Left cardiac atrium (tissue), 4 donors: ENCODE measurements at regions not wholly inside any gene's neighbourhood (a gene's known extent, or its start where the extent isn't known, plus 50 kb on each side); places are given as distances from the start of the nearest gene placed in this dataset.
"Not testable (repeated sequence)": the region's sequence is repeated elsewhere in the genome, so short reads cannot be mapped to it uniquely, and the experiment has no call there.

Experiments
- ATAC-seq, 2 donors: fragments of 200-7000 bp; cut with Tn5 transposase; one replicate each; pipeline ENCODE4 v1.9.1; 2020; ENCODE audit warnings: mild to moderate bottlenecking in 2 of 2, moderate library complexity in 2 of 2
- DNase-seq: peaks from one replicate; pipeline ENCODE4 v3.0.0-alpha.2; 2020
- intact Hi-C, 2 donors: fragments of 100-400 bp; cut with DNase I; formaldehyde crosslinking; loops; one replicate each; pipeline versions ENCODE4 v1.14.1 to v1.15.1; 2022 to 2023
- donor health status: DM: no; HTN: yes; CAD: no.
- donor health status: DM: no; HTN: yes; CAD: no; lungs with severe emphysema.
- donor health status: DM: yes; HTN: yes; CAD: no.
- donor health status: Dilated cardiomyopathy.

- intact Hi-C loops: no loop called here
- DNase-seq (no peak), ATAC-seq (no peak)
Measured at GRCh38 chr16:51839727-51840462, 688.8 kb upstream of the SALL1 start.

- intact Hi-C loops: no loop called here
- DNase-seq: no peak
- ATAC-seq: no peak
Measured at GRCh38 chr16:51834794-51835193, 683.7 kb upstream of the SALL1 start.

GRCh38 chr16:51834133-51834532, 683.1 kb upstream of the SALL1 start:
- DNase-seq: no peak
- peak in 1 of 2 donors; percentile 85 for ATAC-seq
- intact Hi-C loops: no loop called here

DNA sequence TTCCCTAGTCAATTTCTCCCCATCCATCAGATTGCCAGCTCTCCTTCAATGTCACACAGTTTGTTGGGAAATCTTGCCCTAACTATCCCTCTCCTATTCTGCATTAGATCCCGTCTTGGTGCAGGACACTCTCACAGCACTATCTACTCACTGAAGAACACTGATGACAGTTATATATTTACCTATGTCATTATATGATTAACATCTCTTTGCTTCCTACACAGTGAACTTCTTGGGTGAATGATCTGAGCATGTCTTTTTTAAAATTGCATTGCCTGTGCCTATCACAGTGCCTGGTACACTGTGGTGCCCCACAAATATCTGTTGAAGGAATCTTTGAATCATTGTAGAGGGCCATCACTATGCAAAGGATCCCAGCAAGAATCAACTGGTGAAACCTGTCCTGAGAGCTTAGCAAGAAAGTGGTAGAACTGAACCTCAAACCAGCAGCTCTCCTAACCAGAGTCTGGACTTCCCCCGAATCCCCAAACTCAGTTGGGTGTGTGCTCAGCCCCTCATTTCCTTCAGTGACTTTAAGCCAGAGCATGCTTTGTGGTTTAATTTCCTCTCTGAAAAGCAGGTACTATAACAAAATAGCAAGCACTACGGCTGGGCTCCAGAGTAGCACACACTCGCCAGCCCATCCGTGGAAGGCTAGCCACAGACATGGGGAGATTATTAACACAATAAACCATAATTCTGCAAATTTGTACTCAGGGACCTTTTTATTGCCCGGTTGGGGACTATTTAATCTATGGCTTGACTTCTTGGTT, 680.7 kb upstream of the SALL1 start:
- ATAC-seq (no peak), DNase-seq (no peak)
- intact Hi-C loops: no loop called here

GRCh38 chr16:51831034-51831433, 680.0 kb upstream of the SALL1 start:
- intact Hi-C loops, ATAC-seq, DNase-seq: not testable (repeated sequence)

- intact Hi-C loops: no loop called here
- DNase-seq (no peak), ATAC-seq (no peak)
Measured at GRCh38 chr16:51825779-51826178, 674.7 kb upstream of the SALL1 start.

- no peak for ATAC-seq
- DNase-seq: no peak
- intact Hi-C loops: no loop called here
Measured at GRCh38 chr16:51822471-51822870, 671.4 kb upstream of the SALL1 start.

GRCh38 chr16:51821527-51821926, 670.5 kb upstream of the SALL1 start:
- intact Hi-C loops: no loop called here
- DNase-seq (no peak), ATAC-seq (no peak)

DNA sequence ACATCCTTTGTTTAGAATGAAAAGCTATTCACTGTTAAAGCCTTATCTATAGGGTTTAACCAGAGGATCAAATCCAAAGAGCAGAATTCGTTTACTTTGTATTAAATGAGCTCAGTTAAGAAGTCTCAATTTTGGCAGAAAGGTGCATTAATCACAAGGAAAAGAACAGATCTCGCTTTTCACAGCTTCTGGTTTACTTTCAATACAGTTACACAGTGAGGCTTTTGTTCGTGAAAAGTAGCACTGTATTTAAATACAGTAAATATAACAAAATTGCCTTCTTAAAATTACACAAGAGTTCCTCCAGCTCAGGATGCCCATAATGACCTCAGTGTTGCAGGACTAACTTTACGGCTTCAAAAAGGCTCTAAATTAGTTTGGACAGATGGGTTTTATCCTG, 669.1 kb upstream of the SALL1 start:
- no peak for ATAC-seq
- DNase-seq: no peak
- intact Hi-C loops: no loop called here

DNA sequence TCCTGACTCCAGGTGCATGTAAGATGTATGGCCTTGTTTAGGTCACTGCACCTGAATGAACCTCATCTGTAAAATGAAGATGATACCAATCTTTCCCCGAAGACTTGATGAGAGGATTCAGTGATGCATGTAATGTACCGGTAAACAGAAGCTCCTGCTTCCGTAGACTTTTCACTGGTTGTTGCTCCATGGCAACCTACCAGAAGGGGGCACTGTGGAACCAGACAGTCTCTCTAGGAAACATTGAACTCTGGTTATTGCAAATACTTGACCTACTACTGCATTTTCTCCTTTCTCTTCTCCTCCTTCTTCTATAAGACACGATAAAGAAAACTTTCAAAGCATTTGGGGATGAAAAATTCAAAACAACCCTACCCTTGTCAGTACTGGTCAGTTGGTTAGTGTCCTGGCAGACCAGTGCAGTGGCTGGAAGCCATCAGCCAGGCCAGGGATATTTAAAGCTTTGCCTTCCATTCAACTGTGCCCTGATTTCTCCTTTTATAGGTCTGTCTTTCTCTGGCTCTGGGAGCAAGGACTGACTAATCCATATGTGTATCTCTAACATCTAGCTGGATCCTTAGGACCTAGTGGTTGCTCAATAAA, 667.4 kb upstream of the SALL1 start:
- ATAC-seq: no peak
- no peak for DNase-seq
- intact Hi-C loops: loop anchor here in 1 of 2 donors (5.0 kb wide), 1 partner anchor 164 kb away; no protein-coding TSS in a partner anchor

DNA sequence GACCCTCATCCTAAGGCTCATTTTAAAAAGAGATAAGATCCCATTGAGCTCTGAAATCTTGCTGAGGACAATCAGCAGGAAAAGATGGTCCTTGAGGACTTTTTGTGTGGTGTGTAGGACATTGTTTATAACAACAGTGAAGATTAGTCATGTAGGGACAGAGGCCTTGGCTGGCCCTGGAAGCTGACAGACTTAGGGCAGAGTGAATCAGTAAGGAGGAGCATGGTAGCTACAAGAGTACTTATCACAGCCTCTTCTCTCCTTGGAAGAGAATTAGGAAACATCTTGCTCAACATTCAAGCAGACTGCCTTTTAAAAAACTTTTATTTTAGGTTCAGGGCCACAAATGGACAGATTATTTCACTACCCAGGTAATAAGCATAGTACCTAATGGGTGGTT, 665.9 kb upstream of the SALL1 start:
- no peak for DNase-seq
- intact Hi-C loops: loop anchor here in 1 of 2 donors (5.0 kb wide), 1 partner anchor 165 kb away; no protein-coding TSS in a partner anchor
- ATAC-seq: no peak

DNA sequence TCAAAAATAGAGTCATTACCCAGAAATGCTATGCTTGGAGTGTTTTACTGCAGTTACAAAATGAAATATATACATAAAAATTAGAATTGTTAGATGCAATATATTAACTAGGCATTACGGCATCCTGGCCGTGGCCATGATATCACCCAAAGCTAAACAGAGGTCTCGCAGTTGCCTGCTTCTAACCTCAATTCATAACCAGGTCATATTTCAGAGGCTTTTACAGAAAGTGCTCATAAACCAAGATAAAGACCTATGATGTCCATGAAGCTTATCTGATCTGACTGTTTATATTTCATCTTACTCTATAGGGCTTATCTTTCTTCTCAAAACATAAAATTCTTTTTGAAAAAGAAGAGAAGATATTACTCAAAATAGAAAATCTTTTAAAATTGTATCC, 664.5 kb upstream of the SALL1 start:
- no peak for DNase-seq
- intact Hi-C loops: loop anchor here in 1 of 2 donors (5.0 kb wide), 1 partner anchor 167 kb away; no protein-coding TSS in a partner anchor
- no peak for ATAC-seq

DNA sequence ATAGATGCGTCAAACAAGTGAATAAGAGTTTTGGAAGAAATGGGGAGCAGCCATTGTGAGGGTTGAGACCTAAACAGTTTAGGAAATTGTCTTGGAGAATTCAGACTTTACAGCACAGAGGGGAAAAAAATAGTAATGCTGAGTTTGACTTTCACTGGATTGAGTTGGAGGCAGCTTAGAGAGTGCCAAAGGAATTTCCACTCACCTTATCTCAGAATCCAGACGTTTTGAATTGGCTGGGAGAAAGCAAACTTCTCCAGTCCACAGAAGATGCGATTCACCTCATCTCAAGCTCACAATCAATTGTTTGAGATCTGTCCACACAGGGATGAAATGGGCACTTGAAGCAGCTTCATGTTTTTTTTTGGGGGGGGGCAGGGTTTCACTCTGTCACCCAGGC, 663.5 kb upstream of the SALL1 start:
- intact Hi-C loops: loop anchor here in 1 of 2 donors (5.0 kb wide), 1 partner anchor 168 kb away; no protein-coding TSS in a partner anchor
- no peak for ATAC-seq

DNA sequence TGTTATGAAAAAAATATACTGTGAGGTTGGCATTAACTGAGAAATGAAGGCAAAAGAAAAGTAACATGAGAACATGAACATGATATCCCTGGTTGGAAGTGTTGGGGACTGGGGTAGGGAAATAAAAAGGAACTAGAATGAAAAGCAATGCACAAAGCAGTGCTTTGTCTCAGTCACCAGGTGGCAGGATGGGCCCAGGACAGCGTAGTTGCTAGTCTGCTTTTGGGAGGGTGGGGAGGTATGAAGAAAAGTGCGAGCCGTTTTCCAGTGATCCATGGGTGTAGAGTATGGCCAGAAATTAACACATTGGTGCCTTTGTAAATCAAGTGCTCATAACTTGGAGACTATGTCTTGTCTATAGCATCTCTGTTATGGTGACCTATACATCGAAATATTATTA, 662.5 kb upstream of the SALL1 start:
- ATAC-seq: no peak
- DNase-seq: no peak
- intact Hi-C loops: no loop called here

More for the DNA sequence above, 663.5 kb upstream of the SALL1 start:
- no peak for DNase-seq

DNA sequence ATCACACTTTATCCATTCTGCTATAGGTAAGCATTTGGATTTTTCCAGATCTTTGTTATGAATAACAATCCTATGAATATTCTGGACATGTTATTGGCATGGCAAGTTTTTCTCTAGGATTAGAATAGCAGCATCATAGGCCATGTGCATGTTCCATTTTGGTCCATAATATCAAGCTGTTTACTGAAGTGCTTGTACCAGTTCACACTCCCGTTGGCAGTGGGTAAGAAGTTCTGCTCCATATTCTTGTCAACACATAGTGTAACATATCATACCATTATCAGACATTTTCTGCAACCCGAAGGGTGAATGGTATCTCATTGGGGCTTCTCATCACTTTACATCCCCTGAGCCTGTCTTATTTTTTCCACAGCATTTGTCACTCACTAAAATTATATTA, 661.9 kb upstream of the SALL1 start:
- intact Hi-C loops: no loop called here

DNA sequence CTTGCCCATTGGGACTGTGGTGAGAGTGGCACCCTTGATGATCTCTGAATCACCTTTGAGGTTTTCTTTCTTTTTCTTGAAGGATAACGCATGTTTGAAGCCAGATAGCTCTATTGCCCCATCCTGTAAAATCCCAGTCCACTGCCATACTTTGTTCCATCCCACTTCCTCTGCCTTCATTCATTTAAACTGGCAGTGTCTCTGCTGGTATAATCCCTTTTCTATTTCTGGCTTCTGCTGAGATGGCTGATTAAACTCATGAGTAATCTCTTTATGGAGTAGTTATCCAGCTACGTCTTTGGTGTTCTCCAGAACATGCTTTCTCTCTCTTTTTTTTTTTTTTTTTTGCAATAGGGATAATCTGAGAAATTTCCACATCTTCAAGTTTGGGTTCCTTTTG, 656.5 kb upstream of the SALL1 start:
- intact Hi-C loops: no loop called here
- DNase-seq: no peak
- ATAC-seq: no peak

More for the DNA sequence above, 661.9 kb upstream of the SALL1 start:
- DNase-seq: no peak
- peak in 1 of 2 donors; percentile 61 for ATAC-seq

GRCh38 chr16:51801635-51802034, 650.6 kb upstream of the SALL1 start:
- intact Hi-C loops: no loop called here
- no peak for DNase-seq
- no peak for ATAC-seq

GRCh38 chr16:51797669-51798259, 646.7 kb upstream of the SALL1 start:
- DNase-seq (no peak), ATAC-seq (no peak)
- intact Hi-C loops: no loop called here

- DNase-seq (no peak), ATAC-seq (no peak)
- intact Hi-C loops: no loop called here
Measured at GRCh38 chr16:51779240-51779639, 628.2 kb upstream of the SALL1 start.
